HepG2 (cell line): ENCODE measurements at regions not wholly inside any gene's neighbourhood (a gene's known extent, or its start where the extent isn't known, plus 50 kb on each side); places are given as distances from the start of the nearest gene placed in this dataset.

Experiments used
- ATAC-seq: fragments of 200-7000 bp; cut with Tn5 transposase; 3 replicates; pipeline ENCODE4 v1.9.1; 2020; ENCODE audit warnings: mild to moderate bottlenecking, moderate library complexity
- BruUV-seq: library from RNA; stranded (reverse); fragments of 400-500 nt; replicated peaks from 2 replicates; lab custom pipeline; 2021; lab: Mats Ljungman, UMichigan
- CTCF ChIA-PET: fragments of 300-600 bp; formaldehyde crosslinking; extraction: SDS; loops from one replicate; lab custom pipeline; 2021; ENCODE audit warnings: low total read pairs, inconsistent platforms, low intra/inter-chr PET ratio; lab: Yijun Ruan, JAX
- POLR2A ChIA-PET: fragments of 350-600 bp; sonication (Branson Sonifier 250); formaldehyde crosslinking; loops from one replicate; lab custom pipeline; 2020; ENCODE audit warnings: antibody characterized with exemption, inconsistent platforms; lab: Yijun Ruan, JAX
- DNase-seq: peaks from one replicate; pipeline ENCODE4 v3.0.0-alpha.2; 2015; ENCODE audit warnings: low spot score
- FAIRE-seq: peaks from 3 replicates; lab custom pipeline; 2011; peaks lifted over from hg19 to GRCh38; lab: Jason Lieb, UNC
- H2AFZ ChIP-seq: one replicate; pipeline ENCODE4 v1.6.1; 2011; ENCODE audit warnings: low read length, inconsistent platforms
- H3K27ac ChIP-seq: fragments of 300-600 bp; 3 replicates; pipeline ENCODE4 v1.8.0; 2011; ENCODE audit warnings: mixed run types, mild to moderate bottlenecking, mixed read lengths, low read length, inconsistent platforms; ENCODE audit not compliant: insufficient read depth; ENCODE audit errors: extremely low read length
- H3K27me3 ChIP-seq, 2 experiments: fragments of 200-600 bp in 1 of 2; 2 replicates in 1 of 2; 3 replicates in 1 of 2; pipeline versions ENCODE4 v1.6.0 to v1.8.0; 2011; ENCODE audit warnings: low read length in 2 of 2, mild to moderate bottlenecking in 2 of 2, moderate library complexity in 2 of 2, inconsistent platforms in 1 of 2; ENCODE audit not compliant: insufficient read depth in 2 of 2, control insufficient read depth in 1 of 2
- H3K36me3 ChIP-seq, 2 experiments: fragments of 200-600 bp in 1 of 2; replicated peaks in 1 of 2; 2 replicates in 1 of 2; 3 replicates in 1 of 2; pipeline versions ENCODE4 v1.5.1 to v1.8.0; 2011; ENCODE audit warnings: low read length in 2 of 2, inconsistent platforms in 1 of 2; ENCODE audit not compliant: insufficient read depth in 2 of 2, control insufficient read depth in 1 of 2
- H3K4me1 ChIP-seq: 2 replicates; pipeline ENCODE4 v1.5.1; 2012; ENCODE audit warnings: low read length, inconsistent platforms; ENCODE audit not compliant: insufficient read depth
- H3K4me2 ChIP-seq: 2 replicates; pipeline ENCODE4 v1.6.0; 2011; ENCODE audit warnings: low read depth, low read length, inconsistent platforms
- H3K4me3 ChIP-seq, 3 experiments: fragments of 200-600 bp in 1 of 3; sonication (generic), shearing (Covaris generic) in 1 of 3; replicated peaks in 1 of 3; 2 replicates each; pipeline ENCODE4 v1.5.1; 2011 to 2016; ENCODE audit warnings: low read length in 3 of 3, inconsistent platforms in 2 of 3, low read depth in 2 of 3, mild to moderate bottlenecking in 2 of 3, control low read depth in 1 of 3, mixed read lengths in 1 of 3; ENCODE audit not compliant: insufficient read depth in 1 of 3
- H3K79me2 ChIP-seq: one replicate; pipeline ENCODE4 v1.6.1; 2011; ENCODE audit warnings: low read length, inconsistent platforms; ENCODE audit not compliant: insufficient read depth
- H3K9ac ChIP-seq: 2 replicates; pipeline ENCODE4 v1.6.0; 2011; ENCODE audit warnings: mild to moderate bottlenecking, low read depth, low read length, inconsistent platforms; ENCODE audit not compliant: insufficient read depth
- H3K9me3 ChIP-seq: 2 replicates; pipeline ENCODE4 v1.5.1; 2012; ENCODE audit warnings: mild to moderate bottlenecking, low read length
- H4K20me1 ChIP-seq: 2 replicates; pipeline ENCODE4 v1.6.0; 2011; ENCODE audit warnings: inconsistent platforms, mild to moderate bottlenecking, low read length, moderate library complexity; ENCODE audit not compliant: insufficient read depth
- GZF1 ChIP-seq: sonication (generic); formaldehyde crosslinking; IDR thresholded peaks from 2 replicates; pipeline ENCODE4 v1.5.1; 2020; ENCODE audit warnings: mild to moderate bottlenecking, missing genetic modification reagents
- HES4 ChIP-seq: sonication (generic); formaldehyde crosslinking; IDR thresholded peaks from 2 replicates; pipeline ENCODE4 v1.9.0; 2021; ENCODE audit warnings: mild to moderate bottlenecking, missing genetic modification reagents, borderline replicate concordance
- IKZF4 ChIP-seq: sonication (generic); formaldehyde crosslinking; IDR thresholded peaks from 2 replicates; pipeline ENCODE4 v1.5.1; 2020; ENCODE audit warnings: borderline replicate concordance, mild to moderate bottlenecking, low read depth, missing genetic modification reagents; ENCODE audit errors: not compliant biosample characterization
- KDM3A ChIP-seq: IDR thresholded peaks from 2 replicates; pipeline ENCODE4 v1.6.1; 2018; ENCODE audit warnings: low read depth, missing compliant biosample characterization
- MBD4 ChIP-seq: IDR thresholded peaks from 2 replicates; pipeline ENCODE4 v1.6.1; 2012; ENCODE audit warnings: low read length, inconsistent platforms, borderline replicate concordance
- NKX3-1 ChIP-seq: sonication (generic); formaldehyde crosslinking; IDR thresholded peaks from 2 replicates; pipeline ENCODE4 v1.5.0; 2020; ENCODE audit warnings: missing genetic modification reagents
- NR2F2 ChIP-seq: IDR thresholded peaks from 2 replicates; pipeline ENCODE4 v1.6.1; 2012; ENCODE audit warnings: low read depth, inconsistent platforms, borderline replicate concordance
- U2AF1 ChIP-seq: fragments of 200-400 bp; formaldehyde crosslinking; optimal IDR thresholded peaks from 2 replicates; pipeline ENCODE3; 2017; ENCODE audit warnings: mild to moderate bottlenecking, low read depth, low read length
- ZNF326 ChIP-seq: sonication (generic); formaldehyde crosslinking; IDR thresholded peaks from 2 replicates; pipeline ENCODE4 v1.4.0; 2020; ENCODE audit warnings: missing genetic modification reagents, borderline replicate concordance
- WGBS: methylation state at CpG from one replicate; pipeline ENCODE4 v1.1.6; 2017; ENCODE audit warnings: low lambda C conversion rate; 5-methylcytosine and 5-hydroxymethylcytosine counted together
- in situ Hi-C: cut with HindIII; loops from 2 replicates; pipeline ENCODE4 v1.10.0; 2017; ENCODE audit warnings: low pct_unique_long_range_greater_than_20kb; ENCODE audit not compliant: extremely low pct_ligation_motif_present
- intact Hi-C: fragments of 100-400 bp; cut with micrococcal nuclease; formaldehyde crosslinking; loops from one replicate; pipeline ENCODE4 v1.10.0; 2022; ENCODE audit not compliant: unreplicated experiment
- TF ChIP-seq, protein P1 (sequence below): sonication (generic); formaldehyde crosslinking; IDR thresholded peaks from 2 replicates; pipeline ENCODE4 v1.4.0; 2020; ENCODE audit warnings: missing genetic modification reagents; ENCODE audit errors: not compliant biosample characterization

GRCh38 chr7:67402280-67402679 lies 405.6 kb downstream of the TYW1 start:
- Histone ChIP-seq H3K4me2 (no peak overlapping the region), H3K4me3 (no peak overlapping the region), H3K9ac (no peak overlapping the region), H3K9me3 (no peaks in the 10 kb centered on the region), H3K79me2 (no peaks in the 10 kb centered on the region), H3K27me3 (0 out of 5 replicates have a peak, but pooled peaks cover 0 to 3% of the 10 kb centered on the region in 2 experiments), H2AFZ (no peak overlapping the region), H3K4me1 (no peaks in the 10 kb centered on the region), H4K20me1 (no peaks in the 10 kb centered on the region), H3K27ac (no peak overlapping the region), H3K36me3 (no peaks in the 10 kb centered on the region)
- in situ Hi-C loops (no loop called here), intact Hi-C loops (no loop called here)
- BruUV-seq = no TSS peak
- WGBS = 23% methylated on average over 4 of the region's 4 CpGs
- FAIRE-seq (no peak), DNase-seq (no peak), ATAC-seq (no peak)
- ChIA-PET CTCF (no interaction called here), POLR2A (no interaction called here)
- TF ChIP-seq HES4 (CRISPR knock-in tag) (no peak), GZF1 (CRISPR knock-in tag) (no peak), MBD4 (no peak), IKZF4 (CRISPR knock-in tag) (no peak), KDM3A (no peak), NR2F2 (no peak), ZNF326 (CRISPR knock-in tag) (no peak), U2AF1 (no peak), NKX3-1 (CRISPR knock-in tag) (no peak)
- TF ChIP-seq, protein P1, sequence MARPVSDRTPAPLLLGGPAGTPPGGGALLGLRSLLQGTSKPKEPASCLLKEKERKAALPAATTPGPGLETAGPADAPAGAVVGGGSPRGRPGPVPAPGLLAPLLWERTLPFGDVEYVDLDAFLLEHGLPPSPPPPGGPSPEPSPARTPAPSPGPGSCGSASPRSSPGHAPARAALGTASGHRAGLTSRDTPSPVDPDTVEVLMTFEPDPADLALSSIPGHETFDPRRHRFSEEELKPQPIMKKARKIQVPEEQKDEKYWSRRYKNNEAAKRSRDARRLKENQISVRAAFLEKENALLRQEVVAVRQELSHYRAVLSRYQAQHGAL (CRISPR knock-in tag) = no peak
